Colon (tissue), 2 donors: ENCODE measurements at regions not wholly inside any gene's neighbourhood (a gene's known extent, or its start where the extent isn't known, plus 50 kb on each side); places are given as distances from the start of the nearest gene placed in this dataset.

Experiments used
- FAIRE-seq: peaks from 2 replicates; lab custom pipeline; 2012; peaks lifted over from hg19 to GRCh38; lab: Jason Lieb, UNC
- donor health status: control.
- donor health status: control.

DNA sequence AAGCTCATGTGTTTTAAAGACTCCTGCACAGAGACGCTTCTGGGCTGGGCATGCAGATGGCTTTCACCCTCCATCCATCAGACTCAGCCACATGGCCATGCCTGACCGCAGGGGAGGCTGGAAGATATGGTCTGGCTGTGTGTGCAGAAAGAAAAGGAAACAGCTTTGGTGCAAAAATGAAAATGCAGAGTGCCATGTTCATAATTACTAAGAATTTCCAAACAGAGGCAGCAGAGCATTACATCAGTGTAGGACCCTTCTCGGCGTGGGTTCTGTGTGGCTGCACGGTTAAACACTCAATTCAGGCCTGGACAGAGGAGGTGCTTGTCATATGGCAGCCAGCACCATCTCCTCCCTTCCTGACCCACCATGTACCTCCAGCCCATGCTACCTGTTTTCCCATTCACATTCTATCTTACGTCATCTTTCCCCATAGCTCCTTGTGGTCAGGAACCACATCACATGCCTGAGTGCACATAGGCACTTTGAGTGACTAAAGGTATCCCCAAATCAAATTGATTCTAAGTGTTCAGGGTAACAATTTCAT lies 200.3 kb upstream of the ID2 start:
- no peak for FAIRE-seq

DNA sequence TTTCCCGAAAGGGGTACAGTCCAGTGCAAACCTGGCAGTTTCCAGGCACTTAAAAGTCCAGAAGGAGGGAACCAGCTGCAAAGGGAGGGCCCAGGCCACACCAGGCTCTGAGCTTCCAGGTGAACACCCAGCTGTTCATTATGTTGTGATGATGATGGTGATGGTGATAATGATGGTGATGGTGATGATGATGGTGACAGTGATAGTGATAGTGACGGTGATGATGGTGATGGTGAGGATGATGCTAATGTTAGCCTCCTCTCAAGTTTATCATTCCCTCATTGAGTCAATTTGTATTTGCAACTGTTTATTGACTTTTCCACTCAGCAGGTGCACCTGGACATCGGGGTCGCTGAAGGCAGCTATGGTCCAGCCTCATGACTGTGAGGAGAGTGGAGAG lies 199.4 kb upstream of the ID2 start:
- FAIRE-seq: no peak

DNA sequence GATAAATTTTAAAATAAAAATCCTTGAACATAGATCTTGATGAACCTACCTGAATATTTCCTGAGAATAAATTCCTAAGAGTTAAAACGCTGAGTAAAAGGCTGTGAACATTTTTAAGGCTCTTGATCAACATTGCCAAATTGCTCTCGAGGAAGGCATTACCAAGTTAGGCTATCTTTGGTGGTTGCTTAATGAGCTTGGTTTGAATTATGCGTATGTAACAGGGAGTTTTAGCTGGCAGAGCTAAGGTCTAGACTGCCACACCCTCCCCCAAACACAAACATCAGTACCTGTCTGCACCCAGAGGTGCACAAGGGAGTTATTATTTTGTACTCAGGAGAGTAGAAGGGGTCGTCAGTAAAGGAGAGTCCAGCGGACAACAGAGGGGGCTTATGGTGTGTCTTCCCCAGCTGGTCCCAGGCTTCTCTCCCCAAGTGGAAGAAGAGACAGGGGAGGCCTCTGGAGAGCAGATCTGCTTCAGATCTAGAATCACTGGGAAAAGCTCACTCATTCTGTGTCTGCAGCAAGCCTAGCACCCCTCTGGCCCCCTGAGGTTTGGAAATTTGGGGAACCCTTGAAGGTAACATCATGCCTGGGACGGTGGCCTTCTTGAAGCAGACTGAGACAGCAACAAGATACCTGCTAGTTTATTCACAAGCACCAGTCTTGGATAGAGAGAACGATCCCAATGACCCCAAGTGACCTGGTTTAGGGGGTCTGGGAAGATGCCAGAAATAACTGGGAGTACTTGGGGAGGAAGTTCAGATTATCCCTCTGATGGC lies 197.2 kb upstream of the ID2 start:
- no peak for FAIRE-seq

DNA sequence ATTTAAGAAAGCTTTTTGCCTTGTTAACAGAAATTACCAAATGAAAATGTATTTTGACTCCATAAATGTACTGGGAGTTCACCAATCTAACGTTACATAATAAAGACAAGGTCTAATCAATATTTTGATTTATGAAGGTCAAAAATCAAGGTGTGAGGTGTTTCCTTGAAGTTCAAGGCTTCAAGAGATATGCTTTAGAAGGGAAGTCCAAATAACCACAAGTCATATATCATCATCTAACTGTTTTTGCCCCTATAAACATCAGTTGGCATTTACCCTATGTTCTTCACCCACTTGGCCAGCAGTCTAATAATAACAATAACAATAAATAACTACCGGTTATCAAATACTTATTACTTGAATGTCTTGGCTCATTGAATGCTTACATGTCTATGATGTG lies 196.1 kb upstream of the ID2 start:
- no peak for FAIRE-seq

DNA sequence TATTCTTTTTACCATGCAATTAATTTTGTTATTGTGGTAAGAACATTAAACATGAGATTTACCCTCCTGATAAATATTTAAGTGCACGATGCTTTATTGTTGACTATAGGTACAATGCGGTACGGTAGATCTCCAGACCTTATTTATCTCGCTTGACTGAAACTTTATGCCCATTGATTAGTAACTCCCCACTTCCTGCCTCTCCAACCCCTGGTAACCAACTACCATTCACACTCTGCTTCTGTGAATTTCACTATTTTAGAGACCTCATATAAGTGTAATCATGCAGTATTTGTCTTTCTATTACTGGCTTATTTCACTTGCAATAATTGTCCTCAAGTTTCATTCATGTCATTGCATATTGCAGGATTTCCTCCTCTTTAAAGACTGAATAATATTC lies 195.7 kb upstream of the ID2 start:
- FAIRE-seq: no peak

DNA sequence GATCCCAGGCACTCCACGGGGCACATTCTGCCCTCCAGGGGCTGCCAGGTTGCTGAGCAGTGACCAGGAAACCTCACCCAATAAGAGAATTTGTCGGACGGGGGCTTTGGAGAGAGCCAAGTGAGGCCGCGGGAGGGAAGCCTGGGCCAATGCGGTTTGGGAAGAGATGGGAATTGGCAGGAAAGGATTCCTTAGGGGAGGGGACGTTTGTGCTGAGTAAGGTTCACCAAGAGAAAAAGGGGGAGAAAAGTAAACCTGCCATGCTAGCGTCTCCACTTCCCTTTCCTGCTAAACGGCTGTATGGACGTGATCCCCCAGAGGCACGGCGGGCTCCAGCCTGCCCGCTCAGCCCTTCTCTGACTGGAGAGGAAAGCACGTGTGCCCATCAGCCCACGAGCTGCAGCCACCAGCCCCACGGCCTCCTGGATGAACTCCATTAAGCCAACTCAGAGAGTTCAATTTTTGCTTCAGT lies 194.4 kb upstream of the ID2 start:
- no peak for FAIRE-seq

DNA sequence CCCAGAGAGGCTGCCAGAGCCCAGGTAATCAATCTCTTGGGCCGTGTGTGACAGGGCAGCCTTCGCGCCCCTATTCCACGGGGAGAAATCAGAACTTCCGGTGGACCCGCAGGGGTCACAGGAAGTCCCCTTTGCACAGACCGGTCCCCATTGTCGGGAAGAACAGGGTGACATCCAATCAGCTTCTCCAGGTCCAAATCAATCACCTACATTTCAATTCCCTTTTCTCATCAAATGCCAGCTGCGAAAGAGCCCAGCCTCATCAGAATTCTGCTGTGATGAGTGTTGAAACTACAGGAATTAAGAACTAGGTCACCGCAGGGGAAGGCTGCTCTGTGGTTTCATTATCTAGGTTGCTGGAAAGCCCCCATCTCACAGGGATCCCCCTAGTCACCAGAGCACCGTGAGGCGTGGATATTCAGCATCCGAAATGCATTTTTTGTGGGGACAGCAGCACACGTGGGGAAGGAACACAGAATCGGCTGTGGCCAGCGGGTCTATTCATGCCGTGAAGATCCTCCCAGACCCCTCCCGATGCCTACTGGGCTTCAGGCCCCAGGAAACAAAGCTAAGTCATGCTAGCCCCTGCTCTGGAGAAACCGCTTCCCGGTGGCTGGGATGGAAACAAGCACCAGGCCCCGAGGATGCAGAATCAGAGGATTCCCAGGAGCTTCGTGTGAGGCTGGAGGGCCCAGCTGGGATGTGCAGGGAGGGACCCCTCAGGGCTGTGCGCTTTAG lies 193.7 kb upstream of the ID2 start:
- no peak for FAIRE-seq

DNA sequence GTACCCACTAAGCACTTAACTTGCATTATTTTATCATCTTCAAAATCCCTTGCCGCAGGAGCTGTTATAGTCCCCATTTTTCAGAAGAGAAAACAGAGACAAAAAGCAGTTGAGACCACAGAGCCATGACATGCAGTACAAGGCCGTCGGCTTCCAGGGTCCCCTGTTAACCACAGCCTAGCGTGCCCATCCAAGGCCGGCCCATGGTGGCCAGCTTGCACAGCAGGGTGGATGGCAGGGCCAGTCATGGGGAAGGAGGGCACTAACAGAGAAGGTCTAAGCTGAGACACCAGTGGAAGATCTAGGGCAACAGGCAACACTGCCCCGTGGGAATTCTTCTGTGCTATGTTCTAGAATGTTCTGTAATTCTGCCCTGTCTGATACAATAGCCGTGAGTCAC lies 192.6 kb upstream of the ID2 start:
- no peak for FAIRE-seq

DNA sequence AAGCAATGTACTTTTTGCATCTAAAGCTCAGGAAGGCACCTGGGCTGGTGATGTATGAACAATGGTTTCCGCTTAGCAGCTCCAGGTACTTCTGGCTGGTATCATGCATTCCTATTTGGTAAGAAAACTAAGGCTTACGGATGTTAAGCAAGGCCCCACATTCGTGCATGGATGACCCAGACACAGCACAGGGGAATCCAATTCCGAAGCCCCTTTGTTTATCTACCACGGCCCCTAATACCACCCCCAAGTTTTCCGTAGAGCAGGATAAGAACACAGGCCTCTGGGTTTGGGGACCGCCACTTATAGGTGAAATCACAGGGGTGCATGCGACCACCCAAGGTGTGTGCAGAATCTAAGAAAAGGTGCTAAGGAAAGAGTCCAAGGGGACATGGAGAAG lies 192.1 kb upstream of the ID2 start:
- no peak for FAIRE-seq

DNA sequence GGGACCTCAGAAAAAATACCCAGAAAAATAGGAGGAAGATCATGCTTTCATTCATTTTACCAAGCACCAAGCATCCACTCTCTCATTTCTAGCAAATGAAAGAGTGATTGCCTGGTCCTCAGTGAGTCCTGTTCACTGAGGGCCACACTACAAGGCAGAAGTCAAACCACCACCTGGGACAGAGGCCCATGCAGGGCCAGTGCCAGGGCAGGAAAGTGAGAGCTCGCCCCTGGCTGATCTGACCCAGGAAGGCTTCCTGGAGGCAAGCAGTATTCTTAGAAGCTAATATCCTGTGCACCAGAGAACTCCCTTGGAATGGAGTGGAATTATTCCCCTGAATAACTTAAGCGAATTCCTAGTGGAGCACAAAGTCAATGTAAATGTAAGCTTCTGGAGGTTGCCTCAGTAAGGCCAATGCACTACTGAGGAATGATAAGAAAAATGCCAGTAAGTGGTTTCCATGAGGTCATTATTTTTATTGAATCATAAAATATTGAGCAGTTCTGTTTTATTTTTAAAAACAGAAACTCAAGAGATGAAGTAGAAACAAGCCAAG lies 191.6 kb upstream of the ID2 start:
- no peak for FAIRE-seq

DNA sequence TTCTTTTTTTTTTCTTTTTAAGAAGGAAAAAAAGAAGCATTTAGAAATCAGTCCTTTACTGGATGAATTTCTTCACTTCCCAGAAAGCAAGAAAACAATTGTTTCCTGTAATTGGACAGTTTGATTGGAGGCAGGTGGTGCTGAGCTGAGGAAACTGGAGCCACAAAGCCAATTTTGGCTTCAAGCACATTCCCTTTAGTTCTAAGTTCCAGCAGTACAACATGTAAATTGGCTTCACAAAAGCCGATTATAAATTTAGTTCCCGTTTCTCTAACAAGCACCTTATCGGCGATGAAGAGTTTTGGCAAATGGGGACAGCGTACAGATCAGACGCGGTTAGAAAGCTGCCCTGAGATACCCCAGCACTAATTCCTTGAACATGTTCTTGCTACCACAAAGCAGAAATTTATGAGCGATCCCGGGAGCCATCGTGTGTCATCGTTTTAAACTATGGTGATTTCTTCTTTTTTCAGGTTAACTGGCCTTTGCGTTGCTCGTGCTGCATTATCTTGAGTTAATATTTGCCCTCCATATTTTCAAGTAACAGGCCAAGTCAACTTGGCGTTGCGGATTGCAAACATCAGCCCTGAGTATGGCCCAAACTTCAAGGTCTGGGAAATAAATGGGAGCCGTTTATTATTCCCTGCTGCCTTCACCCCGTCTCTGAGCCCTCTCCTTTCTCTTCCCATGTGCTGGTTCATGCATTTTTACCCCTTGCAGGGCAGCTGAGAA lies 190.4 kb upstream of the ID2 start:
- no peak for FAIRE-seq

DNA sequence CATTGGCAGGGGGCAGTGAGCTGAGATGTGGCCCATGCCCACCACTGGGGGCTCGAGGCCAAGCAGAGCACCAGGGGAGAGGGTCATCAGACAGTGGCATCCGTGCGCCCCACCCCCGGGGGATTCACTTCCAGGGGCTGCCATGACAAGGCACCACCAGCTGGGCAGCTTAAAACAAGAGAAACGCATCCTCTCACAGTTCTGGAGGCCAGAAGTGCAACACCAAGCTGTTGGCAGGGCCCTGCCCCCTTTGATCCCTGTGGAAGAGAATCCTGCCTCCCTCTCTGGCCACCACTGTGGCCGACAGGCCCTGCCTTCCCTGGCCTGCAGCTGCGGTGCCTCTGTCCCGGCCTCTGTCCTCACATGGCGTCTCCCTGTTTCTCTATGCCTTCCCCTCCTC lies 187.7 kb upstream of the ID2 start:
- FAIRE-seq: no peak

DNA sequence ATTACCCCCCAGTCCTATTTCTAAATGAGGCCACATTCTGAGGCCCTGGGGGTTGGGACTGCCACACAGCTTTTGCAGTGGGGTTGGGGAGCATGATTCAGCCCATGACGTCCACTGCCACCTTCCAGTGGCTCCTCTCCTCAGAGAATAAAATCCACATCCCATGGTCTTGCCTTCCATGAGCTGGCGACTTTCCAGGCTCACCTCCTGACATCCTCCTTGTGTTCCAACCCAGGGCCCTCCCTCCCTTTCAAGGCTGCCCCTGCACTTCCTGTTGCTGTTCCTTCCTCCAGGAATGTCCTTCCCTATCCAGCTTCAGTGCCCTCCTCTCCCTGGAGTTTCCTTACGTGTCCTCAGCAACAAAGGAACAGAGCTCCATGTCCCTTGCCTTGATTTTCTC lies 187.3 kb upstream of the ID2 start:
- no peak for FAIRE-seq

DNA sequence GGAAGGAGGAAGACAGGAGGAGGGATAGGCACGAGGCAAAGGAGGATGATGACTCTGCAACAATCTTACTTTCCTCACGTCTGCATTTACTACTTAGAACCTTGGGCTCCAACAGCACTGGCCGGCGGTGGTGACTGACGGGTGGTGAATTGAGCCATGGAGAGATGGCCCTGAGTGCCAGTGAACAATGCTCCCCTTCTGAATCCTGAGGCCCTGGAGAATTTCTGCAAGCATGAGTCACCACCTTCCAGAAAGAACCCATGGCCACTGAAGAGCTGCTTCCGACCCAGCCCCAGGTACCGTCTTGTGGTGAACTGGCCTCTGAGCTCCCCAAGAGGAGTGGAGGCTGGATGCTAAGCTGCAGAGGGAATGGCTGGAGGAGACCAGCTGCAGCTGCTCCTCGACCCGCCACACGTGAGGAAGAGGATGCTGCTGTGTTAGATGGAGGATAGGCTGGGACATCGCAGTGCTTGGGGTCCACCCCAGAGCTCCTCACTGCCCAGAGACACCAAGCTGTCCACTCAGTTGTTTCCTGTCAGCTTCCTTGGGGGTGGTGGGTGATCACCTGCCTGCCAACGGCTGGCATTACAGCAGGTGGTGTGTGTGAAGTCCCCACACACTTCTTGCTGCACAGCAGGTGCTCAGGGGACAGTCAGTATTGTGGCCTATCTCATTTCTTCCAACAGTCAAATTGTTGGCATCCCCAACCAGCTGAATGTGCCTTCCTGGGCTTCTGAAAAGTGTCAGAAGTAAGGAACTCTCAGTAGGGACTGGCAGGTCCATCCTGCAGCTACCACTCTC lies 186.5 kb upstream of the ID2 start:
- no peak for FAIRE-seq

DNA sequence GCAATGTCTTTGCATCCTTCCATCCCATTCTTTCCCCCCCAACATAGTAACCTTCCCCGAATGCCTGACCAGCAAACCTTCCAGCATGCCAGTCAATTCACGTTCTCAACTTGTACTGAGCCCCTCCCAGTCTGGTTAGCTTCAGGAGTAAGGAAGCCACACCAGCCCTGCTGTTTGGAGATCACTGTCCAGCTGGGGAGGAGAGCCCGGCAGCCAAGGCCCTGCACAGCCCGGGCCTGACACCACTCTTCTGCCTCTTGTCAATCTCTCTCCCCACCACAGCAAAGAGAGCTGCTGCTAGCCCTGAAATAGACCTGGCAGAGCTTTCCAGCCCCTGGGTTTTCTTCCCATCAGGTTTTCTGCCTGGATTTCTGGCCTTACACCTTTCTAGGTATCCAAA lies 185.8 kb upstream of the ID2 start:
- no peak for FAIRE-seq

DNA sequence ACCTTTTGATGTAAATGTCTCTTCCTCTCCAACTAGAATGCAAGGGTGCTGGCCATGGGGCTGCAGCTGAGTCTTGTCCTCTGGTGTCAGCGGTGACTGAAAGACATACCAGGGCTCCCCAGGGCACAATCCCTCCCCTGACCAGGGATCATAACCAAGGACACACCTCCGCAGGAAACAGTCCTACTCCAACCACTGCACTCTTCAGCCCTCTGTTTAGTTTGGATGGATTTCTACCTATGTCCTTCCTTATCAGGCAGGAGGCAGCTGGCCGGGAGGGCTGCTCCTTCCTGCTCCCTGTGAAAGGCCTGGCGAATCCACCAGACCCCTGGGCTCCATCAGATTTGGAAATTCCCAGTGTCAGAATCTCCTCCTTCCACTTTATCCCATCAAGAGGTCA lies 185.2 kb upstream of the ID2 start:
- no peak for FAIRE-seq

DNA sequence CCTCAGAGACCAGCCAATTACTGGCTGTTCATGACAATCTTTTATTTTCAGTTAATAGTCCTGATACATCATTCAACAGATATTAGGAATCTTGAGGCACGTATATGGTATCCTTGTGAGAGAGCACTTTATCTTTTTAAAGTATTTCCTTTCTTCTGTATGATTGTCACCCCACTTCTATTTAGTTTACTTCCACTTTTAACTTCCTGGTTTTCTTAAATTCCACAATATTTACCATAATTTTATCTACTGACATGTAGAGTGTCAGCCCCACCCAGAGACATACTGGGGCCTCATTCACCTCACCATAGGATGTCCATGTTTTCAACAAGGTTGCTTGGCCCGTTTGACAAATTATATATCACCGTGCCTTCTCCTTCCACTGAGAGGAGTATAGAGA lies 182.9 kb upstream of the ID2 start:
- no peak for FAIRE-seq

DNA sequence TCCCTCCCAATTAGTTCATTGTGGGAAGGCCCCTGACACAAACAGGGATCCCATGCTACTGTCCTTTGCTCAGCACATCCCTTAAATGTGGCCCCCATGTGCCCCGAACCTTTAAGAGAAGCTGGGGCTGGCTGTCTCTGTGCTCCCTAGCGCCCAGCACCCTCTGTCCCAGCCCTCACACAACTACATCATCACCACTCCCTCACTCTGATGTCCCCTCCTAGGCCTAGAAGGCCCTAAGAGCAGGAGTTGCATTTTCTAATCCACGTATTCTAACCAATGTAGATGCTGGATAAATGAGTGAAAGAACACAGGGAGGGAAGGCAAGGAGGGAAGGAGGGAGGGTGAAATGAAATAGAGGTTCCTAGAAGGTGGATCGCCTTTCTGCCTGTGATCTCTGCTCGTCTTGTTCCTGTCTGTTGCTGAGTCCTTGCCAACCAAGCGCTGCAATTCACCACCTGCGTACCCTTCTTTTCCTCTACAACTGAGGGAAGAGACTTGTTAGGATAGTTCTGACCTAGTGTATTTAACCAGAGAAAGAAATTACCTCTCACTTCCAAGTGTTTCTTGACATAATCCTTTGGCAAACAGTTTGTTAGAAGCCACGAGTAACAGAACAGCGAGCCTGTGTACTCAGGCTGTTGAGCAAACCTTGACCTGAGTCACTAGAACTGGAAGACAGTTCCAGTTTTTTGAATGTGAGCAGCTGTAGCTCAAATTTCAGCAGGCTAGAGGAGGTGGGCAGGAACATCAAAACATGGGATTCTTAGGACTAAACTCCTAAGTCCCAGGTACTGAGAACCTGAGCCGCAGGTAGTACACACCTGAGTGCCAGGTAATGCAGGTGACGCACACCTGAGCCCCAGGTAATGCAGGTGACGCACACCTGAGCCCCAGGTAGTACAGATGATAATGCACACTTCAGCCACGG lies 181.5 kb upstream of the ID2 start:
- no peak for FAIRE-seq

DNA sequence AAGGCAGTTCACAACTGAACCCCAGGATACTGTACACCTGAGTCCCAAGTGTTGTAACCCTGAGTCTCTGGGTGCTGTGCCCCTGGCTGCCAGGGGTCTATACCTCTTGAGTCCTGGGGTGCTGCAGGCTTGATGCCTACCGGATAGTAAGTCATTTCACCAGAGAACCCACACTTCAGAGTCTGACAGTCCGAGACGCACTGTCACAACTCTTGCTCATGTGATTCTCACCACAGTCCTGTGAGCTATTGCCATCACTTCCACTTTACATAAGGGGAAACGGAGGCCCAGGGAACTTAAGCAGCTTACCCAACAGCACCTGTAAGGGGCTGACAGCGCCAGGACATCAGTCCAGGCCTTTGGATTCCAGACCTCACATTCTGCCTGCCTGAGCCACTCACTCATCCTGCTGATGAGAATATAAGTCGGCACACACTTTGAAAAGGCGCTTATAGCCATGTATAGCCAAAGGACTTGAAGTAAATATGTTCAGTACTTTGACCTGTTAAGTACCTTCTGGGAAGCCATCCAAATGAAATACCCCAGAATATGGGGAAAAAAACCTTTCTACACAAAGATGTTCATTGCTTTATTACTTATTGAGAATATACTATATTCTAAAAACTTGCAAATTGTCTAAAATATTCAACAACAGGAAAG lies 180.7 kb upstream of the ID2 start:
- FAIRE-seq: no peak

DNA sequence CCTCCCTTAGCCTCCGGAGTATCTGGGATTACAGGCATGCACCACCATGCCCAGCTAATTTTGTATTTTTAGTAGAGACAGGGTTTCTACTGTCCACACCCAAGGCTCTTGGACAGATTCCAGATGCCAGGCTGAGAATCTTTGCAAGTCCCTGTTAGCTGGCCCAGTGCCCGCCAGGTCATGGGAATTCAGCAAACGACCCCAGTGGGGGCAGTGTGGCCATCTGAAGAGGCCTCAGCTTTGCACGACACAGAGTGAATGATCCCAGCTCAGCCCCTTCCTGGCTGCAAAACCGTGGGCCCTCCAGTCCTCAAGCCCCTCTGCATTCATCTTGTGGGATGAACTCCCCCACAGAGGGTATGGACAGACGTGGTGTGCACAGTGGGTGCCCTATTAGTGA lies 179.5 kb upstream of the ID2 start:
- no peak for FAIRE-seq
